SK-N-SH (cell line): ENCODE measurements at regions not wholly inside any gene's neighbourhood (a gene's known extent, or its start where the extent isn't known, plus 50 kb on each side); places are given as distances from the start of the nearest gene placed in this dataset.

Experiments used
- FOSL2 ChIP-seq: IDR thresholded peaks from 2 replicates; pipeline ENCODE4 v1.4.0; 2012; ENCODE audit warnings: low read depth, mild to moderate bottlenecking, moderate library complexity, borderline replicate concordance
- SIN3A ChIP-seq: IDR thresholded peaks from 2 replicates; pipeline ENCODE4 v1.6.1; 2012; ENCODE audit warnings: low read depth, mild to moderate bottlenecking, low read length, moderate library complexity, borderline replicate concordance
- YY1 ChIP-seq: IDR thresholded peaks from 2 replicates; pipeline ENCODE4 v1.4.0; 2012; ENCODE audit warnings: low read depth, mild to moderate bottlenecking
- TF ChIP-seq, protein P1 (sequence below): fragments of 150-350 bp; IDR thresholded peaks from 2 replicates; pipeline ENCODE4 v1.6.1; 2017; ENCODE audit warnings: antibody characterized with exemption, low read length, low read depth, borderline replicate concordance

- no peak for TF ChIP-seq SIN3A
- no peak for TF ChIP-seq FOSL2
- TF ChIP-seq, protein P1, sequence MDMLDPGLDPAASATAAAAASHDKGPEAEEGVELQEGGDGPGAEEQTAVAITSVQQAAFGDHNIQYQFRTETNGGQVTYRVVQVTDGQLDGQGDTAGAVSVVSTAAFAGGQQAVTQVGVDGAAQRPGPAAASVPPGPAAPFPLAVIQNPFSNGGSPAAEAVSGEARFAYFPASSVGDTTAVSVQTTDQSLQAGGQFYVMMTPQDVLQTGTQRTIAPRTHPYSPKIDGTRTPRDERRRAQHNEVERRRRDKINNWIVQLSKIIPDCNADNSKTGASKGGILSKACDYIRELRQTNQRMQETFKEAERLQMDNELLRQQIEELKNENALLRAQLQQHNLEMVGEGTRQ, result no peak
- TF ChIP-seq YY1, result no peak
These were observed 897.4 kb upstream of the SEL1L start for GRCh38 chr14:82431031-82431430.
